Panc1 (cell line): ENCODE measurements at regions not wholly inside any gene's neighbourhood (a gene's known extent, or its start where the extent isn't known, plus 50 kb on each side); places are given as distances from the start of the nearest gene placed in this dataset.

Experiments
- ATAC-seq: fragments of 200-7000 bp; cut with Tn5 transposase; 2 replicates; pipeline ENCODE4 v1.9.1; 2020; ENCODE audit warnings: mild to moderate bottlenecking, moderate library complexity
- BruUV-seq: library from RNA; stranded (reverse); fragments of 400-500 nt; replicated peaks from 2 replicates; lab custom pipeline; 2021; lab: Mats Ljungman, UMichigan
- CTCF ChIA-PET: fragments of 300-600 bp; sonication (Branson Sonifier 250); formaldehyde crosslinking; loops from one replicate; lab custom pipeline; 2022; ENCODE audit warnings: antibody characterized with exemption; lab: Charles Lee
- POLR2A ChIA-PET: fragments of 300-600 bp; sonication (Branson Sonifier 250); formaldehyde crosslinking; loops from one replicate; lab custom pipeline; 2022; ENCODE audit warnings: antibody characterized with exemption; lab: Charles Lee
- DNase-seq: peaks from one replicate; pipeline ENCODE4 v3.0.0-alpha.2; 2010; ENCODE audit warnings: low read depth, low spot score
- H3K27ac ChIP-seq: 2 replicates; pipeline ENCODE4 v1.5.1; 2011; ENCODE audit warnings: mild to moderate bottlenecking, low read length, inconsistent platforms
- H3K27me3 ChIP-seq: fragments of 200-500 bp; sonication (Bioruptor generic); 2 replicates; pipeline ENCODE4 v1.6.0; 2014; ENCODE audit warnings: low read length, inconsistent platforms; ENCODE audit not compliant: control insufficient read depth, insufficient read depth
- H3K36me3 ChIP-seq: fragments of 200-500 bp; sonication (Bioruptor generic); 2 replicates; pipeline ENCODE4 v1.5.1; 2014; ENCODE audit warnings: inconsistent platforms, mild to moderate bottlenecking, low read length, moderate library complexity; ENCODE audit not compliant: control insufficient read depth, insufficient read depth
- H3K4me1 ChIP-seq: 2 replicates; pipeline ENCODE4 v1.5.1; 2011; ENCODE audit warnings: inconsistent platforms, mild to moderate bottlenecking, low read length, moderate library complexity; ENCODE audit not compliant: control insufficient read depth, insufficient read depth
- H3K4me3 ChIP-seq, 2 experiments: 2 replicates each; pipeline ENCODE4 v1.5.1; 2011 to 2012; ENCODE audit warnings: low read depth in 2 of 2, low read length in 2 of 2, mild to moderate bottlenecking in 2 of 2, inconsistent platforms in 1 of 2, moderate library complexity in 1 of 2
- H3K9me3 ChIP-seq: fragments of 200-500 bp; sonication (Bioruptor generic); 2 replicates; pipeline ENCODE4 v1.5.1; 2014; ENCODE audit warnings: low read depth, mild to moderate bottlenecking, inconsistent platforms, low read length, moderate library complexity; ENCODE audit not compliant: control insufficient read depth, insufficient read depth
- CTCF ChIP-seq: fragments of 450-650 bp; IDR thresholded peaks from 2 replicates; pipeline ENCODE4 v1.5.1; 2017; ENCODE audit warnings: mild to moderate bottlenecking
- POLR2AphosphoS5 ChIP-seq: IDR thresholded peaks from 2 replicates; pipeline ENCODE4 v1.6.1; 2012; ENCODE audit warnings: mild to moderate bottlenecking, low read depth, low read length, moderate library complexity
- REST ChIP-seq, 2 experiments: IDR thresholded peaks; 2 replicates each; pipeline ENCODE4 v1.6.1; 2011 to 2012; ENCODE audit warnings: low read depth in 2 of 2, control low read depth in 1 of 2, low read length in 1 of 2, mild to moderate bottlenecking in 1 of 2, moderate library complexity in 1 of 2; ENCODE audit not compliant: insufficient read depth in 1 of 2
- SIN3A ChIP-seq: IDR thresholded peaks from 2 replicates; pipeline ENCODE4 v1.6.1; 2012; ENCODE audit warnings: low read depth, mild to moderate bottlenecking, low read length, moderate library complexity, borderline replicate concordance; ENCODE audit not compliant: insufficient read depth
- TCF7L2 ChIP-seq: IDR thresholded peaks from 2 replicates; pipeline ENCODE4 v1.6.1; 2011; ENCODE audit warnings: mild to moderate bottlenecking, low read depth, low read length, inconsistent platforms
- in situ Hi-C: cut with HindIII; loops from 2 replicates; pipeline ENCODE4 v1.10.0; 2016; ENCODE audit warnings: low sequenced_read_pairs, low pct_unique_long_range_greater_than_20kb
- intact Hi-C: fragments of 100-400 bp; cut with micrococcal nuclease; formaldehyde crosslinking; loops from one replicate; pipeline ENCODE4 v1.10.0; 2022; ENCODE audit not compliant: unreplicated experiment

GRCh38 chr18:22839340-22839821, 93.7 kb upstream of the RBBP8 start:
- in situ Hi-C loops, result no loop called here
- Histone ChIP-seq H3K36me3 (no peaks in the 10 kb centered on the region), H3K27ac (no peak overlapping the region), H3K4me1 (no peaks in the 10 kb centered on the region), H3K4me3 (no peak overlapping the region), H3K9me3 (no peaks in the 10 kb centered on the region), H3K27me3 (peaks cover 2% of the 10 kb centered on the region; the same call in 1 of the 2 replicates)
- ChIA-PET CTCF (no interaction called here), POLR2A (no interaction called here)
- BruUV-seq, result no TSS peak
- intact Hi-C loops, result no loop called here
- no peak for ATAC-seq
- TF ChIP-seq POLR2AphosphoS5 (no peak), SIN3A (no peak), REST (IDR thresholded peaks at IDR 0.05; ENCODE audit: insufficient read depth in 1 of 2, low read depth in 2 of 2, low read length in 1 of 2) (no peak), TCF7L2 (no peak), CTCF (no peak)
- no peak for DNase-seq

- TF ChIP-seq TCF7L2, result no peak
- TF ChIP-seq CTCF, result no peak
- no peak for TF ChIP-seq SIN3A
- no peak for TF ChIP-seq POLR2AphosphoS5
- no peak for TF ChIP-seq REST (IDR thresholded peaks at IDR 0.05; ENCODE audit: insufficient read depth in 1 of 2, low read depth in 2 of 2, low read length in 1 of 2)
- ATAC-seq (no peak), DNase-seq (no peak)
- no TSS peak for BruUV-seq
- ChIA-PET CTCF (interaction anchor here (0.7 kb wide), 1 partner anchor 42 kb away, joined by 3 read pairs; no protein-coding TSS in a partner anchor), POLR2A (no interaction called here)
- H3K9me3 ChIP-seq, result no peaks in the 10 kb centered on the region
- H3K4me3 ChIP-seq, result no peak overlapping the region
- no peaks in the 10 kb centered on the region for H3K27me3 ChIP-seq
- no peaks in the 10 kb centered on the region for H3K36me3 ChIP-seq
- no peaks in the 10 kb centered on the region for H3K4me1 ChIP-seq
- H3K27ac ChIP-seq, result no peak overlapping the region
- in situ Hi-C loops, result no loop called here
- intact Hi-C loops, result loop anchor here (5.0 kb wide), 1 partner anchor 92 kb away; the partner anchor contains the start of gene RBBP8
Measured at GRCh38 chr18:22840606-22841144, 92.5 kb upstream of the RBBP8 start.
